ENCODE measurements at regions not wholly inside any gene's neighbourhood (a gene's known extent, or its start where the extent isn't known, plus 50 kb on each side); places are given as distances from the start of the nearest gene placed in this dataset.

GRCh38 chr13:33352526-33352925 lies 67.0 kb upstream of the STARD13 start:
- H3K4me1 ChIP-seq (ENCODE audit: insufficient read depth, low read length) = peaks cover 11% of the 10 kb centered on the region
- Mint-ChIP-seq H3K27me3 (ENCODE audit: low read depth, unreplicated experiment) (peaks cover 10% of the 10 kb centered on the region), H3K4me1 (ENCODE audit: low read depth, unreplicated experiment) (peaks cover 4% of the 10 kb centered on the region), H3K4me3 (ENCODE audit: unreplicated experiment) (no peak overlapping the region), H3K27ac (ENCODE audit: unreplicated experiment) (no peak overlapping the region), H3K9me3 (ENCODE audit: unreplicated experiment) (no peaks in the 10 kb centered on the region), H3K36me3 (ENCODE audit: low read depth, unreplicated experiment) (no peaks in the 10 kb centered on the region)
- no peak overlapping the region for H3K4me2 ChIP-seq (ENCODE audit: low read length)
- no peak overlapping the region for H2AFZ ChIP-seq (ENCODE audit: low read depth, low read length)
- no peaks in the 10 kb centered on the region for H3K9me3 ChIP-seq (ENCODE audit: insufficient read depth, low read depth, low read length)
- no peak for DNase-seq (ENCODE audit: low read depth)
- H3K36me3 ChIP-seq (ENCODE audit: insufficient read depth, low read length) = no peaks in the 10 kb centered on the region
- FAIRE-seq = no peak
- H3K9ac ChIP-seq (ENCODE audit: low read length) = no peak overlapping the region
- no peaks in the 10 kb centered on the region for H3K27me3 ChIP-seq (ENCODE audit: insufficient read depth, low read length)
- H3K79me2 ChIP-seq (ENCODE audit: insufficient read depth, low read length) = peaks cover 19% of the 10 kb centered on the region
- no peak for TF ChIP-seq EZH2 (IDR thresholded peaks at IDR 0.05; ENCODE audit: insufficient read depth, low read length)
- TF ChIP-seq CTCF (IDR thresholded peaks at IDR 0.05; ENCODE audit: insufficient read depth, low read depth, low read length) = no peak
- no peak overlapping the region for H3K4me3 ChIP-seq (ENCODE audit: insufficient read depth, low read depth, low read length)
- H4K20me1 ChIP-seq (ENCODE audit: insufficient read depth, low read length) = no peaks in the 10 kb centered on the region
- no peak overlapping the region for H3K27ac ChIP-seq (ENCODE audit: low read depth, low read length)

GRCh38 chr13:33353210-33353609 lies 67.7 kb upstream of the STARD13 start:
- Mint-ChIP-seq H3K9me3 (ENCODE audit: unreplicated experiment) (no peaks in the 10 kb centered on the region), H3K4me3 (ENCODE audit: unreplicated experiment) (no peak overlapping the region), H3K27ac (ENCODE audit: unreplicated experiment) (no peak overlapping the region), H3K36me3 (ENCODE audit: low read depth, unreplicated experiment) (no peaks in the 10 kb centered on the region), H3K27me3 (ENCODE audit: low read depth, unreplicated experiment) (peaks cover 10% of the 10 kb centered on the region), H3K4me1 (ENCODE audit: low read depth, unreplicated experiment) (peaks cover 4% of the 10 kb centered on the region)
- DNase-seq (ENCODE audit: low read depth) (no peak), FAIRE-seq (no peak)
- Histone ChIP-seq H3K4me1 (ENCODE audit: insufficient read depth, low read length) (peaks cover 11% of the 10 kb centered on the region), H3K4me2 (ENCODE audit: low read length) (no peak overlapping the region), H3K79me2 (ENCODE audit: insufficient read depth, low read length) (peaks cover 16% of the 10 kb centered on the region), H3K27ac (ENCODE audit: low read depth, low read length) (no peak overlapping the region), H3K27me3 (ENCODE audit: insufficient read depth, low read length) (no peaks in the 10 kb centered on the region), H3K4me3 (ENCODE audit: insufficient read depth, low read depth, low read length) (no peak overlapping the region), H2AFZ (ENCODE audit: low read depth, low read length) (no peak overlapping the region), H3K9ac (ENCODE audit: low read length) (no peak overlapping the region), H3K36me3 (ENCODE audit: insufficient read depth, low read length) (no peaks in the 10 kb centered on the region), H4K20me1 (ENCODE audit: insufficient read depth, low read length) (no peaks in the 10 kb centered on the region), H3K9me3 (ENCODE audit: insufficient read depth, low read depth, low read length) (no peaks in the 10 kb centered on the region)
- TF ChIP-seq EZH2 (IDR thresholded peaks at IDR 0.05; ENCODE audit: insufficient read depth, low read length) (no peak), CTCF (IDR thresholded peaks at IDR 0.05; ENCODE audit: insufficient read depth, low read depth, low read length) (no peak)

GRCh38 chr13:33353646-33354045 lies 68.1 kb upstream of the STARD13 start:
- H3K79me2 ChIP-seq (ENCODE audit: insufficient read depth, low read length) = peaks cover 16% of the 10 kb centered on the region
- no peak overlapping the region for H3K27ac ChIP-seq (ENCODE audit: low read depth, low read length)
- H3K9me3 ChIP-seq (ENCODE audit: insufficient read depth, low read depth, low read length) = no peaks in the 10 kb centered on the region
- no peak overlapping the region for H3K27ac Mint-ChIP-seq (ENCODE audit: unreplicated experiment)
- H3K4me2 ChIP-seq (ENCODE audit: low read length) = no peak overlapping the region
- H3K4me1 ChIP-seq (ENCODE audit: insufficient read depth, low read length) = peaks cover 11% of the 10 kb centered on the region
- peaks cover 10% of the 10 kb centered on the region for H3K27me3 Mint-ChIP-seq (ENCODE audit: low read depth, unreplicated experiment)
- no peaks in the 10 kb centered on the region for H4K20me1 ChIP-seq (ENCODE audit: insufficient read depth, low read length)
- FAIRE-seq (no peak), DNase-seq (ENCODE audit: low read depth) (no peak)
- no peaks in the 10 kb centered on the region for H3K36me3 Mint-ChIP-seq (ENCODE audit: low read depth, unreplicated experiment)
- H3K4me3 ChIP-seq (ENCODE audit: insufficient read depth, low read depth, low read length) = no peak overlapping the region
- peaks cover 3% of the 10 kb centered on the region for H3K9me3 Mint-ChIP-seq (ENCODE audit: unreplicated experiment)
- H3K4me3 Mint-ChIP-seq (ENCODE audit: unreplicated experiment) = no peak overlapping the region
- no peaks in the 10 kb centered on the region for H3K36me3 ChIP-seq (ENCODE audit: insufficient read depth, low read length)
- TF ChIP-seq CTCF (IDR thresholded peaks at IDR 0.05; ENCODE audit: insufficient read depth, low read depth, low read length) = no peak
- TF ChIP-seq EZH2 (IDR thresholded peaks at IDR 0.05; ENCODE audit: insufficient read depth, low read length) = no peak
- peaks cover 4% of the 10 kb centered on the region for H3K4me1 Mint-ChIP-seq (ENCODE audit: low read depth, unreplicated experiment)
- H3K9ac ChIP-seq (ENCODE audit: low read length) = no peak overlapping the region
- H3K27me3 ChIP-seq (ENCODE audit: insufficient read depth, low read length) = no peaks in the 10 kb centered on the region
- no peak overlapping the region for H2AFZ ChIP-seq (ENCODE audit: low read depth, low read length)
